GM04503 (cell line): ENCODE measurements at regions not wholly inside any gene's neighbourhood (a gene's known extent, or its start where the extent isn't known, plus 50 kb on each side); places are given as distances from the start of the nearest gene placed in this dataset.

ENCODE experiments used
- DNase-seq: peaks from one replicate; pipeline ENCODE4 v3.0.0-alpha.2; 2012; ENCODE audit warnings: low read depth

- DNase-seq = no peak
Observed at GRCh38 chr3:182683858-182684257, 109.4 kb upstream of the ATP11B start.

GRCh38 chr3:182686033-182686886 is 107.0 kb upstream of the ATP11B start:
- no peak for DNase-seq

GRCh38 chr3:182690172-182690571 is 103.1 kb upstream of the ATP11B start:
- no peak for DNase-seq

- DNase-seq = no peak
Observed at GRCh38 chr3:182692021-182692420, 101.3 kb upstream of the ATP11B start.

- no peak for DNase-seq
Observed at GRCh38 chr3:182692695-182693094, 100.6 kb upstream of the ATP11B start.

- no peak for DNase-seq
Observed at GRCh38 chr3:182693723-182694122, 99.6 kb upstream of the ATP11B start.

- DNase-seq = no peak
Observed at GRCh38 chr3:182696916-182697315, 96.4 kb upstream of the ATP11B start.

- no peak for DNase-seq
Observed at GRCh38 chr3:182697345-182697919, 95.9 kb upstream of the ATP11B start.

- DNase-seq = no peak
Observed at GRCh38 chr3:182698078-182698477, 95.2 kb upstream of the ATP11B start.

GRCh38 chr3:182699550-182700170 is 93.6 kb upstream of the ATP11B start:
- DNase-seq = no peak

- DNase-seq = no peak
Observed at GRCh38 chr3:182702216-182702615, 91.1 kb upstream of the ATP11B start.

- no peak for DNase-seq
Observed at GRCh38 chr3:182703233-182703632, 90.1 kb upstream of the ATP11B start.

- DNase-seq = no peak
Observed at GRCh38 chr3:182704926-182705325, 88.4 kb upstream of the ATP11B start.

- no peak for DNase-seq
Observed at GRCh38 chr3:182708810-182709209, 84.5 kb upstream of the ATP11B start.

GRCh38 chr3:182709306-182709705 is 84.0 kb upstream of the ATP11B start:
- no peak for DNase-seq

- no peak for DNase-seq
Observed at GRCh38 chr3:182710557-182711157, 82.6 kb upstream of the ATP11B start.

- DNase-seq = no peak
Observed at GRCh38 chr3:182711261-182711683, 82.0 kb upstream of the ATP11B start.

- DNase-seq = no peak
Observed at GRCh38 chr3:182711853-182712252, 81.5 kb upstream of the ATP11B start.

GRCh38 chr3:182713111-182713510 is 80.2 kb upstream of the ATP11B start:
- no peak for DNase-seq

GRCh38 chr3:182713743-182714517 is 79.4 kb upstream of the ATP11B start:
- peak; percentile 24 for DNase-seq

- no peak for DNase-seq
Observed at GRCh38 chr3:182715006-182715405, 78.3 kb upstream of the ATP11B start.

- DNase-seq = no peak
Observed at GRCh38 chr3:182716114-182716688, 77.1 kb upstream of the ATP11B start.
